OCI-LY7 (cell line): ENCODE measurements at regions not wholly inside any gene's neighbourhood (a gene's known extent, or its start where the extent isn't known, plus 50 kb on each side); places are given as distances from the start of the nearest gene placed in this dataset.

Source experiments
- BruUV-seq: library from RNA; stranded (reverse); fragments of 400-500 nt; replicated peaks from 2 replicates; lab custom pipeline; 2021; lab: Mats Ljungman, UMichigan
- CTCF ChIA-PET: fragments of 300-600 bp; sonication (Branson Sonifier 250); formaldehyde crosslinking; loops from one replicate; lab custom pipeline; 2022; ENCODE audit warnings: antibody characterized with exemption; ENCODE audit not compliant: unreplicated experiment; lab: Charles Lee
- POLR2A ChIA-PET: fragments of 300-600 bp; sonication (Branson Sonifier 250); formaldehyde crosslinking; loops from one replicate; lab custom pipeline; 2022; ENCODE audit warnings: antibody characterized with exemption; lab: Charles Lee
- DNase-seq: peaks from one replicate; pipeline ENCODE4 v3.0.0-alpha.2; 2015; ENCODE audit warnings: low spot score
- H2AFZ ChIP-seq: fragments of 200-600 bp; sonication (generic), shearing (Covaris generic); 2 replicates; pipeline ENCODE4 v1.6.1; 2014; ENCODE audit warnings: mild to moderate bottlenecking, antibody characterized with exemption, low read length, moderate library complexity
- H3K27ac ChIP-seq: fragments of 200-600 bp; sonication (generic); 2 replicates; pipeline ENCODE4 v1.5.1; 2014; ENCODE audit warnings: mixed run types, low read depth, mild to moderate bottlenecking, moderate library complexity, low read length, inconsistent platforms; ENCODE audit not compliant: poor library complexity, severe bottlenecking
- H3K36me3 ChIP-seq: fragments of 200-600 bp; sonication (generic); 2 replicates; pipeline ENCODE4 v1.6.1; 2014; ENCODE audit warnings: mild to moderate bottlenecking, antibody characterized with exemption, low read length, moderate library complexity, mixed read lengths; ENCODE audit not compliant: insufficient read depth
- H3K4me1 ChIP-seq: fragments of 200-600 bp; sonication (generic); 2 replicates; pipeline ENCODE4 v1.5.1; 2014; ENCODE audit warnings: mild to moderate bottlenecking, low read length; ENCODE audit not compliant: insufficient read depth, poor library complexity, severe bottlenecking
- H3K4me2 ChIP-seq: fragments of 200-600 bp; sonication (generic); 2 replicates; pipeline ENCODE4 v1.6.1; 2014; ENCODE audit warnings: mild to moderate bottlenecking, low read length
- H3K4me3 ChIP-seq: fragments of 200-600 bp; sonication (generic); 2 replicates; pipeline ENCODE4 v1.5.1; 2014; ENCODE audit warnings: mild to moderate bottlenecking, low read depth, low read length; ENCODE audit not compliant: poor library complexity, severe bottlenecking
- H3K79me2 ChIP-seq: fragments of 200-600 bp; sonication (generic); 2 replicates; pipeline ENCODE4 v1.6.1; 2016; ENCODE audit warnings: low read depth, mild to moderate bottlenecking, low read length, moderate library complexity, mixed read lengths; ENCODE audit not compliant: insufficient read depth
- H3K9me2 ChIP-seq: fragments of 200-600 bp; sonication (generic); 2 replicates; pipeline ENCODE4 v1.6.1; 2016; ENCODE audit warnings: mild to moderate bottlenecking, low read length, mixed read lengths; ENCODE audit not compliant: insufficient read depth
- H3K9me3 ChIP-seq: fragments of 200-600 bp; sonication (generic); 2 replicates; pipeline ENCODE4 v1.6.1; 2014; ENCODE audit warnings: mild to moderate bottlenecking, mixed run types, low read length, mixed read lengths
- H4K20me1 ChIP-seq: fragments of 200-600 bp; sonication (generic); 2 replicates; pipeline ENCODE4 v1.6.1; 2014; ENCODE audit warnings: mild to moderate bottlenecking, antibody characterized with exemption, low read length, moderate library complexity, mixed read lengths; ENCODE audit not compliant: insufficient read depth
- EZH2phosphoT487 ChIP-seq: fragments of 200-600 bp; sonication (generic); IDR thresholded peaks from 2 replicates; pipeline ENCODE4 v1.6.1; 2018; ENCODE audit warnings: low read depth, borderline replicate concordance, mild to moderate bottlenecking, mixed run types, antibody characterized with exemption, low read length, moderate library complexity, mixed read lengths
- intact Hi-C: fragments of 100-400 bp; cut with micrococcal nuclease; formaldehyde crosslinking; loops from one replicate; pipeline ENCODE4 v1.10.0; 2022; ENCODE audit not compliant: unreplicated experiment
- TF ChIP-seq, protein P1 (sequence below): fragments of 200-600 bp; sonication (generic); conservative IDR thresholded peaks from 2 replicates; pipeline ENCODE4 v1.5.1; 2014; ENCODE audit warnings: mild to moderate bottlenecking, antibody characterized with exemption, low read length, moderate library complexity, mixed read lengths

DNA sequence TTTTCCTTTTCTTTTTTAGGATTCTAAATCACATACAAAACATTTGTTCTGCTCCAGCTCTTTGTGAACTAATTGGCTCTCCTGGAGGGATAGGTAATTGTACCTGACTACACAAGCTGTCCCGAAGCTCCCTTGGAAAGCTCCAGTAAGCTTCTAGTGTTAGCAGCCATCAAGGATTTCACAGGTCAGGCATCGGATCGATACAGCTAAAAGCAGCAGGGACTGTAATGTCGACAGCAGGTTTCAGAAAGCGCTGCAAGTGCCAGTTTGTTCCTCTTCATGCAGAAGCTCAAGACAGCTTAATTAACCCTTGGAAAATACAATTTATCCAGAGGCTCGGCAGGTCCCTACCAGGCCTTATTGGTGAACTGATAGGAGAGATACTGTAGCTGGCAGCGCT lies 87.2 kb upstream of the VRK2 start:
- no peak overlapping the region for H3K4me2 ChIP-seq
- no peaks in the 10 kb centered on the region for H4K20me1 ChIP-seq
- no peak overlapping the region for H3K27ac ChIP-seq
- H3K36me3 ChIP-seq, result no peaks in the 10 kb centered on the region
- no peaks in the 10 kb centered on the region for H3K79me2 ChIP-seq
- no peaks in the 10 kb centered on the region for H3K4me1 ChIP-seq
- intact Hi-C loops, result no loop called here
- H2AFZ ChIP-seq, result no peak overlapping the region
- no TSS peak for BruUV-seq
- no peak overlapping the region for H3K4me3 ChIP-seq
- H3K9me3 ChIP-seq, result no peaks in the 10 kb centered on the region
- no peak for DNase-seq
- CTCF ChIA-PET, result no interaction called here
- no peak for TF ChIP-seq EZH2phosphoT487
- TF ChIP-seq, protein P1, sequence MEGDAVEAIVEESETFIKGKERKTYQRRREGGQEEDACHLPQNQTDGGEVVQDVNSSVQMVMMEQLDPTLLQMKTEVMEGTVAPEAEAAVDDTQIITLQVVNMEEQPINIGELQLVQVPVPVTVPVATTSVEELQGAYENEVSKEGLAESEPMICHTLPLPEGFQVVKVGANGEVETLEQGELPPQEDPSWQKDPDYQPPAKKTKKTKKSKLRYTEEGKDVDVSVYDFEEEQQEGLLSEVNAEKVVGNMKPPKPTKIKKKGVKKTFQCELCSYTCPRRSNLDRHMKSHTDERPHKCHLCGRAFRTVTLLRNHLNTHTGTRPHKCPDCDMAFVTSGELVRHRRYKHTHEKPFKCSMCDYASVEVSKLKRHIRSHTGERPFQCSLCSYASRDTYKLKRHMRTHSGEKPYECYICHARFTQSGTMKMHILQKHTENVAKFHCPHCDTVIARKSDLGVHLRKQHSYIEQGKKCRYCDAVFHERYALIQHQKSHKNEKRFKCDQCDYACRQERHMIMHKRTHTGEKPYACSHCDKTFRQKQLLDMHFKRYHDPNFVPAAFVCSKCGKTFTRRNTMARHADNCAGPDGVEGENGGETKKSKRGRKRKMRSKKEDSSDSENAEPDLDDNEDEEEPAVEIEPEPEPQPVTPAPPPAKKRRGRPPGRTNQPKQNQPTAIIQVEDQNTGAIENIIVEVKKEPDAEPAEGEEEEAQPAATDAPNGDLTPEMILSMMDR, result no peak
- POLR2A ChIA-PET, result no interaction called here
- H3K9me2 ChIP-seq, result no peaks in the 10 kb centered on the region

DNA sequence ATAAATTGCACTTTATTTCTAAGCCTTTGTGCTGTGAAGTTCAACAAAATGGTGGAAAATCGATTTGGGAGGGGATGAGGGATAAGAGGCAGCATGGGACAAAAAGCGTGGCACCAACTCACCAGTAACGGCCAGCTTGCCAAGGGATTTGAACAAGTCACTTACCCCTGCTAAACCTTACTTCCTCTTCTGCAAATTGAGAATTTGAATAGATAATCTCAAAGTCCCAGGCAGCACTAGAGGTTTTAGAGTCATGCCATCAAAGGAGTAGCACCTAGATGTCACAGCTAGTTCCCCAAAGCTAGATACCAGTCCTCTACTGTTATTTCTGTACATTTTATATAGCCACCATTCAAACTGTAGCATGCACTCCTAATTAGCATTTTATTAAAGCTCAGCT lies 83.7 kb upstream of the VRK2 start:
- ChIA-PET POLR2A (interaction anchor here (0.6 to 1.3 kb wide), 2 partner anchors 10 to 25 kb away, joined by 3 to 4 read pairs; no protein-coding TSS in a partner anchor), CTCF (no interaction called here)
- Histone ChIP-seq H4K20me1 (no peaks in the 10 kb centered on the region), H3K27ac (no peak overlapping the region), H3K9me3 (no peaks in the 10 kb centered on the region), H3K4me1 (no peaks in the 10 kb centered on the region), H3K36me3 (no peaks in the 10 kb centered on the region), H3K79me2 (no peaks in the 10 kb centered on the region), H3K9me2 (no peaks in the 10 kb centered on the region), H2AFZ (no peak overlapping the region), H3K4me3 (no peak overlapping the region), H3K4me2 (no peak overlapping the region)
- TF ChIP-seq, protein P1, result no peak
- no peak for TF ChIP-seq EZH2phosphoT487
- intact Hi-C loops, result no loop called here
- no TSS peak for BruUV-seq
- DNase-seq, result no peak

- H3K79me2 ChIP-seq, result no peaks in the 10 kb centered on the region
- H4K20me1 ChIP-seq, result no peaks in the 10 kb centered on the region
- H3K4me3 ChIP-seq, result no peak overlapping the region
- BruUV-seq, result no TSS peak
- no peak for DNase-seq
- H3K4me2 ChIP-seq, result no peak overlapping the region
- H3K9me2 ChIP-seq, result no peaks in the 10 kb centered on the region
- intact Hi-C loops, result no loop called here
- CTCF ChIA-PET, result no interaction called here
- no peaks in the 10 kb centered on the region for H3K9me3 ChIP-seq
- no peak overlapping the region for H2AFZ ChIP-seq
- no peak overlapping the region for H3K27ac ChIP-seq
- no peaks in the 10 kb centered on the region for H3K4me1 ChIP-seq
- TF ChIP-seq, protein P1, result no peak
- no peak for TF ChIP-seq EZH2phosphoT487
- POLR2A ChIA-PET, result interaction anchor here (1.4 kb wide), 1 partner anchor 9 kb away, joined by 6 read pairs; no protein-coding TSS in a partner anchor
- no peaks in the 10 kb centered on the region for H3K36me3 ChIP-seq
These were observed 81.4 kb upstream of the VRK2 start for GRCh38 chr2:57965219-57965618.
